ACC112 (cell line): ENCODE measurements at regions not wholly inside any gene's neighbourhood (a gene's known extent, or its start where the extent isn't known, plus 50 kb on each side); places are given as distances from the start of the nearest gene placed in this dataset.

Experiments used
- H2AFZ ChIP-seq: fragments of 200-600 bp; sonication (generic); one replicate; pipeline ENCODE4 v1.6.0; 2017; ENCODE audit warnings: antibody characterized with exemption, low read length; ENCODE audit not compliant: unreplicated experiment
- H3K27ac ChIP-seq: fragments of 200-600 bp; sonication (generic); 2 replicates; pipeline ENCODE4 v1.5.1; 2014; ENCODE audit warnings: low read depth, mild to moderate bottlenecking, antibody characterized with exemption, low read length, moderate library complexity
- H3K27me3 ChIP-seq: fragments of 200-600 bp; sonication (generic); 2 replicates; pipeline ENCODE4 v1.6.1; 2014; ENCODE audit warnings: mild to moderate bottlenecking, antibody characterized with exemption, low read length, moderate library complexity, mixed read lengths; ENCODE audit not compliant: insufficient read depth
- H3K36me3 ChIP-seq: fragments of 200-600 bp; sonication (generic); 2 replicates; pipeline ENCODE4 v1.6.1; 2016; ENCODE audit warnings: mild to moderate bottlenecking, antibody characterized with exemption, low read length, moderate library complexity, mixed read lengths; ENCODE audit not compliant: insufficient read depth
- H3K4me1 ChIP-seq: fragments of 200-600 bp; sonication (generic); one replicate; pipeline ENCODE4 v1.6.1; 2016; ENCODE audit warnings: low read length, mixed read lengths; ENCODE audit not compliant: insufficient read depth, unreplicated experiment, control insufficient read depth
- H3K4me3 ChIP-seq: fragments of 200-600 bp; sonication (generic); 2 replicates; pipeline ENCODE4 v1.5.1; 2014; ENCODE audit warnings: mild to moderate bottlenecking, low read depth, low read length
- H3K79me2 ChIP-seq: fragments of 200-600 bp; sonication (generic); one replicate; pipeline ENCODE4 v1.6.0; 2016; ENCODE audit warnings: low read length; ENCODE audit not compliant: control insufficient read depth, unreplicated experiment, insufficient read depth

DNA sequence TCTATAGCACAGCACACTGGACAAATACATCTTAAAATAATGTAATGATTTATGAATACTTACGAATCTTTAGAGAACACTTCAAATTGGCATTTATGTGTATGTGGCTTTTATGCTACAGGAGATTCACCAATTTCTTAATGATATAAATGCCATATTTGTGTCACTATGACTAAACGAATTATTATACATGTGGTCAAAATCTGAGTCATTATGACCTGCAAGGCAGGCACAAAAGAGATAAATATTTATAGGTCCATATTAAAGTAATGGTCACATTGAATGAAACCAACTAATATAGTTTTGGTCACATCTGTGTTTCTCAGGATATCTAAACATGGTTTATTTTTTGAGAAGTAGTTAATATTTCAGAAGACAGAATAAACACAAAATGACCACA, 232.3 kb upstream of the SEMA6D start:
- H2AFZ ChIP-seq, result no peak overlapping the region
- H3K27ac ChIP-seq, result no peak overlapping the region
- no peaks in the 10 kb centered on the region for H3K36me3 ChIP-seq

DNA sequence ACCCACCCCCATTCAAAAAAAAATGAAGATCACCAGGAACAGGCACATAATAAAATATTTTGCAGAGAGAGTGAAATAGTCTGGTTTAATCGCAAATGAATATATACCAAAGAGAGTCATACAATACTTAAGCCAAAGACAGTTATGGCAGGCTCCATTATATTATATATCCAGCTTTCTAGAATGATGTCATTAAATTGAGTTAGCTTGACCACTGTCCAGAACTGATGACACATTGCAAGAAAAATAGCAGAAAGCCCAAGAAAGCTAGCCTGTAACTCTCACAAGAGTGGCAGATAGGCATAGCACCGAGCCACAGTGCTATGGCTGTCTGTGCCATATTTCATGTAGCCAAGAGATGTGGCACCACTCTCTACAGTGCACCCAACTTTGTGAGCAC, 231.9 kb upstream of the SEMA6D start:
- no peaks in the 10 kb centered on the region for H3K79me2 ChIP-seq
- no peak overlapping the region for H3K27ac ChIP-seq
- H3K4me3 ChIP-seq, result no peak overlapping the region

More for the DNA sequence above, 232.3 kb upstream of the SEMA6D start:
- Histone ChIP-seq H3K4me1 (no peaks in the 10 kb centered on the region), H3K4me3 (no peak overlapping the region), H3K79me2 (no peaks in the 10 kb centered on the region), H3K27me3 (no peaks in the 10 kb centered on the region)

DNA sequence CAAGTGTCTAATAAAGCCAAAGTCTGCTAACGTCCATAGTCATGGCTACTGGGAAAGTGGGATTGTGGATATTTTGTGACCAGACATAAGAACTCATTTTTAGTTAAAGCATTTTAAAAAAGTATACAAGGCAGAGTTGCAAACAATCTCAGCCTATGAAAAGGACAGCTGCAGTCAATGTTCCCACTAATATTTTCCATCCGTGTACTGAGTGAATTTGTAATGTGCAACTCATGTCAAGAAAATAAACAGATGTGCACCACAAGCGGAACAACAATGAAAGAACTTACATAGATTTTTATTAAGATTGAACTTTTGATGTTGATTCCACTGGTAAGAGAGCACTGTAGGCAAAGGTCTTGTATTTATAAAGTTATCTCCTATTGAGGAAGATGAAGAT, 231.3 kb upstream of the SEMA6D start:
- Histone ChIP-seq H3K79me2 (no peaks in the 10 kb centered on the region), H3K4me1 (no peaks in the 10 kb centered on the region), H3K36me3 (no peaks in the 10 kb centered on the region), H2AFZ (no peak overlapping the region), H3K27me3 (no peaks in the 10 kb centered on the region), H3K27ac (no peak overlapping the region), H3K4me3 (no peak overlapping the region)

More for the DNA sequence above, 231.9 kb upstream of the SEMA6D start:
- Histone ChIP-seq H3K27me3 (no peaks in the 10 kb centered on the region), H3K36me3 (no peaks in the 10 kb centered on the region), H3K4me1 (no peaks in the 10 kb centered on the region), H2AFZ (no peak overlapping the region)

- H3K4me1 ChIP-seq, result no peaks in the 10 kb centered on the region
Measured at GRCh38 chr15:47492195-47492594, 225.1 kb upstream of the SEMA6D start.

DNA sequence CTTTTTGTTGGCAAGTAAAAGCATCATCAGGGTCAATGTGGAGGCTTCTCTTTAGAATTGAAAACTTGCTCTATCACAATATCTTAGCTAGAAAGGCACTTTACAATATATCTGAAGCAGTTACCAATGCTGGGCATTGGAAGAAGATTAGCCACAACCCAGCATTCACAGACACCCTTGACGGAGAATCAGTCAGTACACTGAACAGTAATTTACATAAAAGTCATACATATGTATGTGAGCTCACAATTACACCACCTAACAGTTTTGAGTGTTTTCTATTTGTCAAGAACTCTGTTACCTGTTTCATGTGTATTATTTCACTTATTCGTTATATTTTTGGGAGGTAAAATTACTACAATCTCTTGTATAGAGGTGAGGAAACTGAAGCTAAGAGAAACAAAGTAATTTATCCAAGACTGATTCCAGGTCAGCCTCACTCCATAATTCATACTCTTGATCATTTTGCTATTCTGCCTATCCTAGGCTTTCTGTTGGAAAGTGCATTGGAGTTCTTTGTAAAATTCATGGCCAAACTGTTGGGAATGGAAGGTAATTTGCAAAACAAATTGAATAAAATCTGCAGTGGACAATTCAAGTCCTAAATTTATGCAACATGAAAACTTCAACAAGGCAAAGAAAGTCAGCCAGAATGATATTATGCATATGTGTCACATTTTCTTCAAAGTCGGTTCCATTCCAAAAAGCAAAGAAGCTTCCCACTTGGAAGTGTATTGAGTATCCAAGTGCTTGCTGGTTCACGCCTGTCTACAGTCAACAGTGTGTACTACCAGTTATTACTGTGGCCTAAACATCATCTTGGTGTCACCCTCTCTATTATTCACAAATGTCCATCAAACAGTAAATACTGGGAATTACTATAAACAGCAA, 223.7 kb upstream of the SEMA6D start:
- no peak overlapping the region for H3K4me3 ChIP-seq
- H3K4me1 ChIP-seq, result no peaks in the 10 kb centered on the region
- H3K36me3 ChIP-seq, result no peaks in the 10 kb centered on the region
- H2AFZ ChIP-seq, result no peak overlapping the region
- no peaks in the 10 kb centered on the region for H3K79me2 ChIP-seq
- H3K27me3 ChIP-seq, result peaks cover 8% of the 10 kb centered on the region; the same call in 1 of the 2 replicates
- no peak overlapping the region for H3K27ac ChIP-seq

More at GRCh38 chr15:47492195-47492594, 225.1 kb upstream of the SEMA6D start:
- Histone ChIP-seq H2AFZ (no peak overlapping the region), H3K27ac (no peak overlapping the region), H3K4me3 (no peak overlapping the region), H3K79me2 (no peaks in the 10 kb centered on the region), H3K27me3 (peaks cover 8% of the 10 kb centered on the region; the same call in 1 of the 2 replicates), H3K36me3 (no peaks in the 10 kb centered on the region)

DNA sequence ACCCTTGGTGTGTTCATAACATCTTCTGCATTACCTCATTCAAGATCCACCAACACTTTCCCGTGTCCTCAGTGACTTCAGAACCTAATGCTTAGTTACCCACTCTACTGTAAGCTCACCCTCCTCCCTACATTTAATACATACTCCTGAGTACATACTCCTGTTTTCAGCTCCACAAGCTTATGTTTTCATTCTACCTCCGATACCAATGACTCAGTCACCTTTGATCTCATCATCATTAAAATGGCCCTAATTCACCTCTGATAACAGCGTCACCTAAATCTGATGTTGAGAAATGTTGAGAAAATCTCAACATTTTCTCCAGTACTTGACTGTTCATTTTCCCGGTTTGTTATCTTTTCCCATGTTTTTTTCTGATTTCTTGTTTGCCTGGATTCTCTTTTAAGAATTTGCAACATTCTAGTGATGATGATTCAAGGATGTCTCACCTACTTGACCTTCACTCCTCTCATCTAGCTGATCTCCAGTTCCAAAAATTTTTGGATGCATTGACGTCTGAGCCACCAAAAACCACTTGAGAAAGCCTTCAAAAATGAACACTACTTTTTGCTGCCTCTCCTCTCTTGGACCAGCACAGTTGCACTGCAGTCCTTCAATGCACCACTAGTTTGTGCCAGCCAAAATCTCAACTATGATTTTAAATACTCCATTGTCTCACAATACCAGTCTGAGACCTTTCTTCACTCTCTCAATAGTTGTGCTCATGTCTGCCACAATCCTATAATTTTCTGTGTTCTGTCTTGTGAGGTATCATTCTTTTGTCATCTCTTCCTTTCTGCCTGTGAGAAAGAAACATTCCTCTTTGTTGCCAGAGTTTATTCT, 220.7 kb upstream of the SEMA6D start:
- Histone ChIP-seq H3K79me2 (no peaks in the 10 kb centered on the region), H3K4me3 (no peak overlapping the region), H3K4me1 (no peaks in the 10 kb centered on the region), H2AFZ (no peak overlapping the region), H3K27me3 (peaks cover 8% of the 10 kb centered on the region), H3K27ac (no peak overlapping the region), H3K36me3 (no peaks in the 10 kb centered on the region)

DNA sequence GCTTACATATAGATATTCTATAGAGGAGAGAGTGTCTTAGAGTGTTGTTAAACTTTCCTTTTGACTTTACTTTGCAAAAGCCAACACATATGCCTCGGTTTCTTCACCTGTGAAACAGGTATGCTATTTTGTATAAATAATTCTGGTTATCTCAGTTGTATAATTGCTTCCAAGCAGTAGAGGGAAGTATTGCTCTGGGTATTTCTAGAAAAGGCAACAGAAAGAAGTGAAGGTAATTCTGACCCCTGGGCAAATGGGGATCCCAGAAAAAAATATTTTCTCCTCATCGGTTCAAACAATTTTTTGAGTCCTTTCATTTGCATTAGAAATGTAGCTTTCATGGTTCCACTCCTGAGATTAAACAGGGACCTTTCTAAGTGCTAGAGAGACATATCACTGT, 216.5 kb upstream of the SEMA6D start:
- peaks cover 5% of the 10 kb centered on the region for H3K27me3 ChIP-seq
- no peaks in the 10 kb centered on the region for H3K79me2 ChIP-seq
- H3K4me1 ChIP-seq, result no peaks in the 10 kb centered on the region
- H3K27ac ChIP-seq, result no peak overlapping the region
- no peak overlapping the region for H2AFZ ChIP-seq
- H3K36me3 ChIP-seq, result no peaks in the 10 kb centered on the region
- no peak overlapping the region for H3K4me3 ChIP-seq

DNA sequence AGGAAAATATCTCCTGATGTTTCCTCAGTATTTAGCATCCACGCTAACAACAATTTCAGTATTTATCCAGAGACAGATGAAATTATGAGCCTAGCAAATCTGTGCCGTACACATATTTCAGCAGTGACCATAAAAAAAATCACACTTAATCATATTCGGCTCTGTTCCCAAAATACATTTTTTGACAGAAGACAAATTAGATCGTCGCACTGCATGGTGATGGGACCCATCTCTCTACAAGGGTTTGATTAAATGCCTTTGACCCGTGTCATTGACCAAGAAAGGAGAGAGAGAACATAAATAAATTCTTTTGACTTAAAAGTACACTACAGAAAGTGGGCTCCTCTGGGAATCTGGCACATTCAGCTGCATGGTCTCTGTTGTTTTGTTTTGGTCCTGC, 215.3 kb upstream of the SEMA6D start:
- no peaks in the 10 kb centered on the region for H3K79me2 ChIP-seq
- no peaks in the 10 kb centered on the region; the same call in none of the 2 replicates for H3K27me3 ChIP-seq
- H3K4me3 ChIP-seq, result no peak overlapping the region
- H3K27ac ChIP-seq, result no peak overlapping the region
- no peak overlapping the region for H2AFZ ChIP-seq
- no peaks in the 10 kb centered on the region for H3K36me3 ChIP-seq
- H3K4me1 ChIP-seq, result no peaks in the 10 kb centered on the region

- Histone ChIP-seq H3K79me2 (no peaks in the 10 kb centered on the region), H2AFZ (no peak overlapping the region), H3K27ac (no peak overlapping the region)
Measured at GRCh38 chr15:47503876-47504275, 213.4 kb upstream of the SEMA6D start.

DNA sequence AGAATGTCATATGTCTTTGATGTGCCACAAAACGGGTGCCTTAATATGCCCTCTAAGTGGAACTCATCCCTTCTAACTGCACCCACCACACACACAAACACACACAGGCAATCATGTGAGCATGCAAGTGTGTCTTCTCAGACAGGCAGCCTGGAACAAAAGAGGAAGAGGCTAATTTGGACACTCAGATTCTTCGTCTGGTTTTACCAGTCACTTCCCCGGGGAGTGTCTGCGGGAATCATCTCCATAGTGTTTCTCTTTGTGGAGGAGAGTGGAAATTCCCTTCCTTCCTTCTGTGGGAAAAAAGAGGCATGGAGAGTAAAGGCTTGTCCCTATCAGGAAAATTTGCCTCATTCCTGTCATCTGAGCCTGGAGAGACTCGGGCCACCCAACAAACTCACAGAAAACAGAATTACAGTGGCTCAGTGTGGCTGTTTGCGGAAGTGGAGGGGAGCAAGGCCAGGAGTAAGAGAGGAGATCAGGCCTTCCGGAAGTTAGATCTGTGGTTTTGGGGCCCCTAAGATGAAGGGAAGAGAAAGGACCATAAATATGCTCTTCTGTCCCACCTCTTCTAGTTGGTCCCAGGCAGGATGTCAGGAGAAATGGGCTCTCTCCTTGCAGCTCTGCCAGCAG, 212.6 kb upstream of the SEMA6D start:
- H3K27me3 ChIP-seq, result no peaks in the 10 kb centered on the region; the same call in 1 of the 2 replicates
- no peak overlapping the region for H3K4me3 ChIP-seq

More at GRCh38 chr15:47503876-47504275, 213.4 kb upstream of the SEMA6D start:
- Histone ChIP-seq H3K4me3 (no peak overlapping the region), H3K4me1 (no peaks in the 10 kb centered on the region), H3K27me3 (no peaks in the 10 kb centered on the region; the same call in 1 of the 2 replicates), H3K36me3 (no peaks in the 10 kb centered on the region)

More for the DNA sequence above, 212.6 kb upstream of the SEMA6D start:
- Histone ChIP-seq H3K36me3 (no peaks in the 10 kb centered on the region), H3K4me1 (no peaks in the 10 kb centered on the region), H3K27ac (no peak overlapping the region), H3K79me2 (no peaks in the 10 kb centered on the region), H2AFZ (no peak overlapping the region)
